Glomerular visceral epithelial cell (primary cell): ENCODE measurements at regions not wholly inside any gene's neighbourhood (a gene's known extent, or its start where the extent isn't known, plus 50 kb on each side); places are given as distances from the start of the nearest gene placed in this dataset.
"Not testable (repeated sequence)": the region's sequence is repeated elsewhere in the genome, so short reads cannot be mapped to it uniquely, and the experiment has no call there.

Source experiments
- DNase-seq: peaks from one replicate; pipeline ENCODE4 v3.0.0-alpha.2; 2016; ENCODE audit errors: extremely low spot score

DNA sequence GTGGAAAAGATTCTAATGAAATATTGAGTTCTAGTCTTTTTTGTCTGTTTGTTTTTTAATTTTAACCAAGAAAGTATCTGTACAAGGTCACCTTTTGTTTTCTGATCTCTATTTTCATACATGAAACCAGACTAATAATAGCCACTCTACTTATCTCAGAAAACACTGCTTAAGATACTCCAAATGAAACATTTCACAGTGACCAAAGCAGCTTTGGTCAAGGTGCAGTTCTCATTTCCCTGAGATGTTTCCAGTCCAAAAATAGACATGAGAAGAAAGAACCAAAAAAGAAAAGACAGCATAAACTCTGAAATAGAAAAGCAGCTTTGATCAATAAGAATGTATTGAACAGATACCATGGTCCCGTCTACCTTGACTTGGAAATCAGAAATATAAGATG lies 782.8 kb downstream of the RAB28 start:
- no peak for DNase-seq

DNA sequence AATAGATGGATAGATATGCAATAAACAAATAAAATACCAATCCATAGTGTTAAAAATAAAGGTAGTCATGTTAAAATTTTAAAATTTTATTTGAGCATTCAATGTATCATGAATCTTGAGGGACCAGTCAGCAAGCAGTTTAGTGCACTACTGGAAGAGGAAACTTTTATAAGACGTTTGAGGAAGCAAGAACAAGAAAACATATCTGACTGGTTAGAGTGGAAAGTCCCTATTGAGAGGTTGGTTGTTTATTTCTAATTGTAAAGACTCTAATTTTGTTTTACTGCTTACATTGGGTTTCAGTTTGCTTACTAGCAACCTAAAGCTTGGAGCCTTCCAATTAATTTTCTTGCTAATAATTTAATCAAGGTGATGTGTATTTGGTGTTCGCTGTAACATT lies 786.2 kb downstream of the RAB28 start:
- DNase-seq, result no peak

DNA sequence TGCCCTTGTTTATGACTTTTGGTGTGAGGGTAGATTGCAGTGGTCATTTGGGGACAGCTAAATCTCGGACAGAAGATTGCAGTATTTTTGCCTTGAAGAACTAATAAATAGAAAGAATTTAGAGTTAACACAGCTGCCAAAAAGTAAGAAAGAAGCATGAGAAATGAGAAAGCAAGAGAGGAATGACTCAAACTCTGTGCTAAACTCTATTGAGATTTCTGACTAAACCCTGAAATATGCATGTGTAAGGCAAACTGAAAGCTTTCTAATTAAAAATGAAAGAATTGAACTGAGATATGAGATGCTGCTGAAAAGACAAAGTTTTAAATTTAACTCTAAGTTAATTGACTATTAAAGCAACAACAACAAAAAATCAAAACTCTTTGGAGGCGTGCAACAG lies 791.3 kb downstream of the RAB28 start:
- DNase-seq, result no peak

DNA sequence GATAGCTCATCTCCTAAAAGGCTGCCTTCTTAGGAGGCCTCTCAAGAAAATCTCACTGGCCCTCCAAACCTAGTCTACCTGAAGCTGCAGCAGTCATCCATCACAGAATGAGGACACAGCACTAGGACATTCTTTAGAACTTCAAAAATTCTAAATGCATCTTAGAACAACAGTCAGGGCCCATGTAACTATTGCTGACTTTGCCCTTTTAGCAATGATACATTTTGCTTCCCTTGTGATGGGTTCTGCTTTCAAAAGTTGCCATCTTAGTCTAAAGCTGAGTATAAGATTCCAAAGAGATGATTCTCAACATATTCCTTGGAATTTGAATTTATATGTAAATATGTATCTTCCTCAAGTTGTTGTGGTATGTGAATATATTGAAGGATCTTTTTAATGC lies 793.0 kb downstream of the RAB28 start:
- DNase-seq, result no peak

DNA sequence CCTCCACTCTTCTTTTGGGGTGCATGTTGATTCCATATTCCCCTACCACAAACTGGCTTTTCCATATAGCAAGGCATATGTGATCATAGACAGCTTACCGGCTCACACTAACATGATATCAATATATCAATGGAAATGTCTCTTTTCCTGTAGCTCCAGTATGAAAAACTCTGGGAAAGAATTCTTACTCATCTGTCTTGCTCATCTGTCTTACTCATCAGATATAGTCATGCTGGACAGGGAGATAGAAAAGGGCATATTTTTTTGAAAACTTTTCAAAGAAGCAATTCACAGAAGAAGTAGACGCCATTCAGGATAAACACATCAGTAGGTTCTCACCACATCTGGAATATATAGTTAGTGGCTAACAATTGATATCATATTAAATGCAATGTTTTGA lies 794.7 kb downstream of the RAB28 start:
- no peak for DNase-seq

DNA sequence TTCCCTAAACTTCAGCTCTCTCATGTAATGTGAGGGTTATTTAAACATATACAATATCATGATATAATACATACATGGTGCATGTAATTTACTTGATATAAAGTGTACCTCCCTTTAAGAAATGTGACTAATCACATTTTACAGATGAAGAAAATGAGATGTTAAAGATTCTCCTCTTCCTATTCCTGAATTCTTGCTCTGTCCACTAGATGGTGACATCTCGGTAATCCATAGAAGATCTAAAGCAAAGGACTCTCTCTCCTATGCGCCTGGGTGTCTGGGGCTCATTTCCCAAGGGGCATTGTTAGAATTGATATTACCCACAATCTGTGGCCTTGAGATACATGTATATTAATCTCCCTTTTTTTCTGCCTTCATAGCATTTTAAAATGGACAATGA lies 804.9 kb downstream of the RAB28 start:
- no peak for DNase-seq

DNA sequence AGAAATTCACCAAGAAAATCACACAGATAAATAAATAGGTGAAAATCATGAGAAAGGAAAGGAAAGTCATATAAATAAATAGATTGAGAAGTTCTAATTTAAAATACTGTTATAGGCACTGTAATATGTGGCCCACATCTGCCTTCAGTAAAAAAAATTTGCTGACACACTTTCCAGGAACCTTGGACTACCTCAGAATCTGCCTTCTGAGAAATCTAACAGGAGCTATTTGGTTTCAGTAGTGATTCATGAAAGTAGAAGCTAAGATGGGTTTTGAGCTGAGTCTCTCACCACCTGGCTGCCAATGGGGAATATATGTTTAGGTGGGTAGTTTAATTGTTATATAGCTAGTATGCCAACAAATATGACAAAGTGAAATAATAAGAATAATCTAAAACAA lies 810.0 kb downstream of the RAB28 start:
- no peak for DNase-seq

DNA sequence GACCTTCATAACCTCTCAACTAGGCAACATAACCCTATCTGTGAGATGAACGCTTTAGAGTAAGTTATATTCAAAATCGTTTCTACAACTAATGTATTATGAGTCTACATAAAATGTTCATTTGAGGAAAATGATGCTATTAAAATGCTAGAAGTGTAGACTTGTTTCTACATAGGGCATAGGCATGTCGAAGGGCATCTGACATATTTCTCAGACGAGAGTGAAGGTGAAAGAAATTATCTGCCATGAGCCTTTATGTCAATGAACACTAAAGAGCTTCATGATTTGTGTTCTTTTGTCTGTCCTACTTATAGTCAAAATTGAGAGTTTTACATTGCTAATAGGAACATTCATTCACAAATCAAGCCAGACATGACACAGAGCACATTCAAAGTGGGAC lies 811.8 kb downstream of the RAB28 start:
- DNase-seq, result no peak

DNA sequence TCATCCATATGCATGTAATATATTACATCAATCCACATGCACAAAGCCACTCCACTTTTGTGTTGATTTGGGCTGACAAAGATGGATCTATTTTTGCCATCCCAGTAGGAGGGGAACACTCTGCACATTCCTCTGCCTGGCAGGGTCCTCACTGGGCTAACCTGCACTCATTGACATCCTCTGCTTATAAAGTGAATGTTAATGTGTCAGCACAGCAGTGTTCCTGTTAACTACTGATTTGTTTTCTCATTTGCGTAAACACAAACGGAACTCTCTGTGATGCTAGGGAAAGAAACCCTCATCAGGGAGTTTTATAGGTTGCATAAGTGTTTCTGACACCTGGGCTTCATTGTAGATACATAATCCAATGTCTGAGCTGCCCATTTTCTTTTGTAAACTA lies 826.0 kb downstream of the RAB28 start:
- no peak for DNase-seq

DNA sequence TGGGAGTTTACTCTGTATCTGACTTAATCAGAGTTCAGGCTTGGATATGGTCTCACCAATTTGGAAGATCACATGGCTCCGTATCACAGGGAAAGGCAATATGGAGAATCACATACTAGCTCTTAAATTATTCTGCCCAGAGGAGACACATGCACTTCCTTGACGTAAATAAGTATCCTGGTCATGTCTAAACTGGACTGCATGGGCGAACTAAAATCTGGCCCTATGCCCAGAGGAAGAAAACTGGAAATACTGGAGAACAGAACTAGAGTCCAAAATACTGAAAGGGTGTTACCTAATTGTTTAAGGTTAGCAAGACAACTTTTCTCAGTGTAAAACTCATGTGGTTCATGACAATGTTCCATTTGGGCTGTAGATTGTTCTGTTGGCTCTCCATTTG lies 832.3 kb downstream of the RAB28 start:
- DNase-seq, result no peak

DNA sequence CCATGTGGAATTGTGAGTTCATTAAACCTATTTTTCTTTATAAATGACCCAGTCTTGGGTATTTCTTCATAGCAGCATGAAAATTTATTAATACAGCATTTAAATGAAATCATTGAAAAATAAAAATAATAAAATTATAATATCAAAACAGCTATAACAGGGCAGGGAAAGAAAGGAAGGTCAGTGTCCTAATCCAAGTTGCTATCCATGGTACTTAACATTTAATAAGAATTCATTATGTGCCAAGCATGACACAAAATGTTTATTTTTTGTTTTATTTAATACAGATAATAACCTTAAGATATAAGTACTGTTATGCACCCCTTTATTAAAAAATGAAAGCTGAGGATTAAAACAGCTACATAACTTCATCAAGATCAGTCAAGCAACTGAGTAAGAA lies 838.4 kb downstream of the RAB28 start:
- DNase-seq, result no peak

DNA sequence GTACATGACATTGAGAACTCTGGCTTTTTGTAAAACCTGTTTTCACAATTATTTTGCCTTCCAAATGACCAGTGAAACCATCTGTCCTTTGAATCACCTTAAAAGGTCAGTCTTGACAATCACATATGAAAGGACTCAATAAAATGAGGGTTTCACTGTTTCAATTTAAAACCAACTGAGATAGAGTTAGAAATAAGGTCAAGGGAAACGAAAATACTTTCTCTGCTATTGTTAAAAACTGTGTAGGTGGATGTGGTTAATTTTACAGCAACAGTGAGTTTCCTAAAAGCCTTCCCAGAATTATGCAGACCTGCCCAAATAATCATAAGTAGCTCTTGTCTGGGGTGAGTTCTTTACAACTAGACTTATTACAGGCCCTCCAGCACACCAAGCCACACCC lies 839.9 kb downstream of the RAB28 start:
- no peak for DNase-seq

DNA sequence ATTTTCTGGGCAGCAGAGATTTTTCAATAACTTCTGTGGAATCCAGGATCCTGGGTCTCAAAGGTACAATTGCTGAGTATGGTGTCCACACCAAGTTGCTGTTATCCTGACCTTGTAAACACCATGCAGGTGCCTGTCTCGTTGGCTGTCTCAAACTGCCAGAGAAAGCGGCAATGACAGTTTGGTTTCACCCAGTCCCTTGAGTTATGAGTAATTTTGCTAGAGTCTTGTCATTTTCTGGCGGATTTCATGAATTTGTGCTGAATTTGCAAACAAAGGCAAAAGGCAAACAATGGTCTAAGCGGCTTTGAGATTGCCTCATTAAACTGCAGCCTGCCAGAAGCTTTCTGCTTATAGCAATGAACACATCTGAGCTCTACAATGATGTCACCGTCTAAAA lies 847.9 kb downstream of the RAB28 start:
- no peak for DNase-seq

DNA sequence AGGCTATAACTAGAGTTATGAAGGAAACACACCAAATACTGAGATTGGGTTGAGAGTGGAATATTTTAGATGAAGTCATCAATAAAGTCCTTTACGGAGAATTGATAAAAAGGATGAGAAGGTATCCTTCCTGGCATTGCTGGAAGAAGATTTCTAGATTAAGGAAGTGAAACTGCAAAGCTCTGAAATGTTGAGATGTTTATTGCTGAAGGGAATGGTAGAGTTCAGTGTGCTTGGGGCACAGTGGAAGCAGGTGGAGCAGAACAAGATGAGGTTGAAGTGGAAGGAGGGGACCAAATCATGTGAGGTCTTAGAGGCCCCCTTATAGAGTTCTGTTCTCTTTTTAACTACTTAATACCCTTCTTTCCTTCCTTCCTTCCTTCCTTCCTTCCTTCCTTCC lies 848.5 kb downstream of the RAB28 start:
- DNase-seq, result no peak

DNA sequence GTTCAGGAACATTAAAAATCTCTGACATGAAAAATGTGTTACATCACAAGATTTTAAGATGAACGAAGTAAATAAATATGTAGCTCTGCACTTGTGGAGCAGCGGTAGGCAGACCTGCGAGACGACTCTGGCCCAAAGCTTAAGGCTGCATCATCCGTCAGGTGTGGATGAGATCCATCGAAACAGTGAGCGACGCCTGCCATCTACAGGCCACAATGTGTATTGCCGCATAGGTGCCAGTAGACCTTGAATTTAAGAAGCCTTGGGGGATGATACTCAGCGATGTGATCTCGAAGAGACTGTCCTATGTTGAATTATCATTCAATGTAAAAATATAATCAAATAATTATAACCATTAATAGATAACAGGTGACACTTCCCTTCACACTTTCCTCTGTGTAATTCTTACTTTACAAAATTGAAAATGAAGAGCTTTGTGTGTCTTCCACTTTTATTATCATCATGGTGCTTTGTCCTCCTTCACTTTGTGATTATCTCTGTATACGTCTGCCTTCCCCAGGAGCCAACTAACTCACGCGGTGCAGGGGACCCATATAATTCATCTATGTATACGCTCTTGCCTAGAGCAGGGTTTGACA lies 851.0 kb downstream of the RAB28 start:
- peak; percentile 41 for DNase-seq

DNA sequence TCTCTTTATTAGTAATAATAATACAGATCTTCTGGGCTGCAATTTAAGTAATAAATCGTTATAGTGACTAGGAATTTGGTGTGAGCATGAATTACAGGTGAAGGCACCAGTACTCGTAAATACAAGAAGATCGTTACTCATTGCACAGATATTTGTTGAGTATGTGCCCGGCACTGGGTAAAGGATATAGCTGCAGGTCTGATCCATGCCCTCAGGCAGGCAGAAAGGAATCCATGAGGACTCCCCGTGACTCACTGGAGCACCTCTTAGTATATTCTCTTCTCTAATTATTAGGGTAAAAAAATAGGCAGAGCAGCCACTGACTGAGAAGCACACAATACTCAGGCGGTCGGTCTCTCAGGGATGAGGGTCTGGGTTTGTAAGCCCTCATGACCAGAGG lies 868.3 kb downstream of the RAB28 start:
- no peak for DNase-seq

DNA sequence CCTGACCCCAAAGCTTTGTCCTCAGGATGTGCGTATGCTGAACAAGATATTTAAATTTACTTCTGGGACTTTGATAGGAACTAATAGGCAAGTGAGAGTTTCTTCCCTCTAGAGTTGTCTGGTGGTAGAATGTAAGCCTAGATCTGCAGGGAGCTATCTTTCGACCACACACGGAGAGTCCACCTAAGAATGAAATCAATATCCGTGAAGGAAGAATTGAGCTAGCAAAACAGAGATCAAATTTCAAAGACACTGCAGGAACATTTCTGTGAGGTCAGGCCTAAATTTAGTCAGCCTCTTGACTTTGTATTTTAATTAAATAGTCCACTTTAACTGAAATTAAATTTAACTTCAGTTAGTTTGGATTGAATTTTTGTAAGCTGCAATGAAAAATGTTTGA lies 871.3 kb downstream of the RAB28 start:
- no peak for DNase-seq

DNA sequence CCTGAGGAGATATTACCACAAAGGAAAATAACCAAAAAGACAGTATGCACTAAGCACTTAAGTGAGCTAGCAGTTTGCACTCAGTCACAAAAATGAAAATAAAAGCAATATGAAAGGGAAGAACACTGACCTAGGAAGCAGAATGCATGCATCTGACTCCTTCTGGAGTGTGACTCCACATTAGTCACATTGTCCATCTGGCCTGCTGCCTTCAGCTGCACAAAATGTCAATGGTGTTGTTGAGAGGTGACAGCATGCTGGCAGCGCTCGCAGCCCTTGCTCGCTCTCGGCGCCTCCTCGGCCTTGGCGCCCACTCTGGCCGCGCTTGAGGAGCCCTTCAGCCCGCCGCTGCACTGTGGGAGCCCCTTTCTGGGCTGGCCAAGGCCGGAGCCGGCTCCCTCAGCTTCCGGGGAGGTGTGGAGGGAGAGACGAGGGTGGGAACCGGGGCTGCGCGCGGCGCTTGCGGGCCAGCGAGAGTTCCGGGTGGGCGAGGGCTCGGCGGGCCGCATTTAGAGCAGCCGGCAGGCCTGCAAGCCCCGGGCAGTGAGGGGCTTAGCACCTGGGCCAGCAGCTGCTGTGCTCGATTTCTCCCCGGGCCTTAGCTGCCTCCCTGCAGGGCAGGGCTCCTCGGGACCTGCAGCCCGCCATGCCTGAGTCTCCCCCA lies 874.8 kb downstream of the RAB28 start:
- DNase-seq, result not testable (repeated sequence)

DNA sequence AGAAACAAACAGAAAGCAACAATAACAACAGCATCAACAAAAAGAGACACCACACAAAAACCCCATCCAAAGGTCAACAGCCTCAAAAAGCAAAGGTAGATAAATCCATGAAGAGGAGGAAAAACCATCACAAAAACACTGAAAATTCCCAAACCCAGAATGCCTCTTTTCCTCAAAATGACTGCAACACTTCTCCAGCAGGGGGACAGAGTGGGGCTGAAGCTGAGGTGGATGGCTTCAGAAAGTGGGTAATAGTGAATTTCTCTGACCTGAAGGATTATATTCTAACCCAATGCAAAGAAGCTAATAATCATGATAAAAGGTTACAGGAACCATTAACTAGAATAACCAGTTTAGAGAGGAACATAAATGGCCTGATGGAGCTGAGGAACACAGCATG lies 888.2 kb downstream of the RAB28 start:
- DNase-seq, result no peak

DNA sequence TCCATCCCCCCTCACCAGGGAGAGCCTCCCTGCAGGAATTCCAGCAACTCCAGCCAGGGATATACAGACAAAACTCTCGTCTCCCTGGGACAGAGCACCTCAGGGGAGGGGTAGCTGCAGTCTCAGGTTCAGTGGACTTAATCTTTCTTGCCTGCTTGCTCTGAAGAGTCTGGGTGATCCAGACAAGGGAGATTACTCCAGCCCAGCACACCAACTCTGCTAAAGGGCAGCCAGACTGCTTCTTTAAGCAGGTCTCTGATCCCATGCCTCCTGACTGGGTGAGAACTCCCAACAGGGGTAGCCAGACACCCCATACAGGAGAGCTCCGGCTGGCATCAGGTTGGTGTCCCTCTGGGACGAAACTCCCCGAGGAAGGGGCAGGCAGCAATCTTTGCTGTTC lies 888.7 kb downstream of the RAB28 start:
- DNase-seq, result no peak

DNA sequence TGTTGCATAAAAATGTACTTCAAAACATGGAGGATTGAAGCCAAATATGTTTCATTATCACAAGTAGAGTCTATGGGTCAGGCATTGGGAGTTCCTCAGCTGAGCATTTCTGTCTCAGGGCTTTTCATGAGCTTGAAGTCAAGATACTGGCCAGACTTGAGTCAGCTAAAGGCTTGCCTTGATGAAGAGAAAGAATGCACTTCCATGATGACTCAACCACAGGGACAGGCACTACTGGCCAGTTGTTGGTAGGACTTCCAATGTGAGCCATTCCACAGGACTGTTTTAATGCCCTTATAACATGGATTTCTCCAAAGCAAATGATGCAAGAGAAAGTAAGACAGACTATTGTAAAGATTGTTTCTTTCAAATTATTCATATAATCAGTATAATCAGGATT lies 895.6 kb downstream of the RAB28 start:
- DNase-seq, result no peak

DNA sequence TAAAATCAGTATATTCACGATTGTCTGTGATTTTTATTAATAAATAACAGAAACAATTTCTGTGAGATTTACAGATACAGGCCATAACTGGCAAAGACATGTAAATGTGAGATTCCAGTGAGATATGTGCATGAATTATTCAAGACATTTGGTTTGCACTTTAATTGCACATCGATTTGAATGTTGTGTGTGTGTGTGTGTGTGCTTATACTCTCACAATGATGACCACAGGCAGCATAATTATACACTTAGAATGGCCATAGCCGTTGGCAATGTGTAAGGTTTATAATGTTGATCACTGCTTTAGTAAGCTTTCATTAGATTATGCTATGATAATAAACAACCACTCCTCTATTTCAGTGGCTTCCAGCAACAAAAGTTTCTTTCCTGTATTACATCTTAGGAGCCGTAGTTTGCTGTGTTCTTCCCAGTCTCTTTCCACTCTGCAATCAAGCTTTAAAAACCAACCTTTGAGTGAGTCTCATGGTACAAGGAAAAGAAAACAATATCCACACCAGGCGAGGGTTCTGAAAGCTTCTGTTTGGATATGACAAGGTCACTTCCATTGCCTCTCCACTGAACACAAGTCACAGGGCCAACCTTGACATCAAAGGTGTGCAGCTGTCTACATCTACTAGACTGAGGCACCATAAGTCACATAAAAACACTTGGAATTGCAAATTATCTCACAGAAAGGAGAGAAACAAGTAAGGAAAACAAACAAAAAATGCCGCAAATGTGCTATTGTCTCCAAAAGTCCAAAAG lies 897.7 kb downstream of the RAB28 start:
- no peak for DNase-seq

DNA sequence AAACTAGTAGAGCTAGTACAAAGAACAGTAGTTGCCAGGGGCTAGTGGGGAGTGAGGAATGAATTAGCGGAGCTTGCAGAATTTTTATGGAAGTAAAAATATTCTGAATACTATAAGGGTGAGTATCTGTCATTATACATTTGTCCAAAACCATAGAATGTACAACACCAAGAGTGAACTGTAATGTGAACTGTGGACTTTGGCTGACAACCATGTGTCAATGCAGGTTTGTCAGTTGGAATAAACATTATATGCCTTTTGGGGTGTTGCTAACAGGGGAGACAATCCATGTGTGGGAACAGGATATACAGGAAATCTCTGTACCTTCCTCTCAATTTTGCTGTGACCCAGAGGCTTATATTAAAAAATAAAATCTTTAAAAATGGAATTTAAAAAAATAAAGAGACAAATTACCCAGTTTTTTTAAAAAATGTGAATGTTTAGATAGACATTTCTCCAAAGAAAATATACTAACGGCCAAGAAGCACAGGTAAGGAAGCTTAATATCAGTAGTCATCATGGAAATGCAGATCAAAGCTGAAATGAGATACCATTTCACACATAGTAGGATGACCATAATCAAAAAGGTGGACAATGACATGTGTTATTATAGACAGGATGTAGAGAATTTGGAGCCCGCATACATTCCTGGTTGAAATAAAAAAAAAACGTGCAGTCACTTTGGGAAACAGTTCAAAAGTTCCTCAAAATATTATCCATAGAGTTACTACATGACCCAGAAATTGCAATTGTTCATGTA lies 899.8 kb downstream of the RAB28 start:
- no peak for DNase-seq
